Right lobe of liver (tissue), 4 donors: ENCODE measurements at regions not wholly inside any gene's neighbourhood (a gene's known extent, or its start where the extent isn't known, plus 50 kb on each side); places are given as distances from the start of the nearest gene placed in this dataset.

Experiments used
- POLR2A ChIP-seq: fragments of 450-650 bp; IDR thresholded peaks from one replicate; pipeline ENCODE4 v1.6.1; 2017; ENCODE audit warnings: antibody characterized with exemption, mild to moderate bottlenecking
- TF ChIP-seq, protein P1 (sequence below), 4 donors: fragments of 200-600 bp in 3 of 4; fragments of 450-650 bp in 1 of 4; IDR thresholded peaks; one replicate each; pipeline versions ENCODE4 v1.5.1 to v1.8.0; 2016 to 2022; ENCODE audit warnings: antibody characterized with exemption in 4 of 4, mild to moderate bottlenecking in 2 of 4
- donor health status: DM: no; HTN: no; CAD: no.
- donor health status: DM: no; HTN: no; CAD: no.
- donor health status: DM: no; HTN: yes; CAD: no.

DNA sequence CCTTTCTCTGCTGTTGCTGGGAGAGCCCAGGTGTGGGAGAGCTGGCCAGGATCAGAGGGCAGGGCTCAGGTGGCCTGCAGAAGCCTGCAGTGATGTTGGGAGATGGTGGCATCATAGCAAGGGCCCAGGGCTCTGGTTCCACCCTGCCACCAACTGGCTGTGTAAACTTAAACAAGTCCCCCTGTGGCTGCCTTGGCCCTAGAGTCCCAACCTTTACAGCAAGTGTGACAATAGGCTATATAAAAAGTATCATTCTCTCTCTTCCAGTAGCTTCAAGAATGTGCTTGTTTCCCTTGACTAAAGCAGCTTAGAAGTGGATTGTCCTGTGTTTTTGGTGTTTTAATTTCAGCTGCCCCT is 201.8 kb upstream of the E2F8 start:
- TF ChIP-seq, protein P1, sequence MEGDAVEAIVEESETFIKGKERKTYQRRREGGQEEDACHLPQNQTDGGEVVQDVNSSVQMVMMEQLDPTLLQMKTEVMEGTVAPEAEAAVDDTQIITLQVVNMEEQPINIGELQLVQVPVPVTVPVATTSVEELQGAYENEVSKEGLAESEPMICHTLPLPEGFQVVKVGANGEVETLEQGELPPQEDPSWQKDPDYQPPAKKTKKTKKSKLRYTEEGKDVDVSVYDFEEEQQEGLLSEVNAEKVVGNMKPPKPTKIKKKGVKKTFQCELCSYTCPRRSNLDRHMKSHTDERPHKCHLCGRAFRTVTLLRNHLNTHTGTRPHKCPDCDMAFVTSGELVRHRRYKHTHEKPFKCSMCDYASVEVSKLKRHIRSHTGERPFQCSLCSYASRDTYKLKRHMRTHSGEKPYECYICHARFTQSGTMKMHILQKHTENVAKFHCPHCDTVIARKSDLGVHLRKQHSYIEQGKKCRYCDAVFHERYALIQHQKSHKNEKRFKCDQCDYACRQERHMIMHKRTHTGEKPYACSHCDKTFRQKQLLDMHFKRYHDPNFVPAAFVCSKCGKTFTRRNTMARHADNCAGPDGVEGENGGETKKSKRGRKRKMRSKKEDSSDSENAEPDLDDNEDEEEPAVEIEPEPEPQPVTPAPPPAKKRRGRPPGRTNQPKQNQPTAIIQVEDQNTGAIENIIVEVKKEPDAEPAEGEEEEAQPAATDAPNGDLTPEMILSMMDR (IDR thresholded peaks at IDR 0.05) = no peak
- no peak for TF ChIP-seq POLR2A
